GM19452 (cell line): ENCODE measurements at regions not wholly inside any gene's neighbourhood (a gene's known extent, or its start where the extent isn't known, plus 50 kb on each side); places are given as distances from the start of the nearest gene placed in this dataset.

ENCODE experiments used
- ATAC-seq: cut with Tn5 transposase; IDR thresholded peaks from one replicate; pipeline ENCODE4 v1.9.1; 2021; ENCODE audit not compliant: unreplicated experiment

DNA sequence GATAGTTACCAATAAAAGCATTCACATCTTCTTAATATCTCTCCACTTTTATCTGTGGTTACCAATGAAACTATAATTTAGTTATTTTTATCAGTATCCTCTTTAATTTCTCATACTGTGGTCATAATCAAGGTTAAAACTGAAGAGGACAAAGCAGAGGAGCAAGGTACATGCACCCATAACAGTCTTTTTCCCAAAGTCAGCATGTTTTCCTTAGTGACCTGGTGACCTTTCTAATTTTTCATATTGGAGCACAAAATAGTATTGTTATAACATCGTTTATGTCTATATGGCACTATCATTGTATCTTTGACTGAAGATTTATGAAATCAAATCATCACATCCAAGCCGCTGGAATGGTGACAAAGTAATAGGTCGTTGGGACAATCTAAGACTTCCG is 51.5 kb upstream of the CHORDC1 start:
- no peak for ATAC-seq
